Heart left ventricle (tissue), 16 donors: ENCODE measurements at regions not wholly inside any gene's neighbourhood (a gene's known extent, or its start where the extent isn't known, plus 50 kb on each side); places are given as distances from the start of the nearest gene placed in this dataset.
A peak's percentile ranks its signal among the peaks of the same experiment; 100 is the strongest.

Source experiments
- ATAC-seq, 4 donors: fragments of 200-7000 bp; cut with Tn5 transposase; one replicate each; pipeline ENCODE4 v1.9.1; 2020 to 2022; ENCODE audit warnings: moderate library complexity in 4 of 4, mild to moderate bottlenecking in 3 of 4, moderate number of reproducible peaks in 1 of 4
- DNase-seq, 5 donors: peaks; one replicate each; pipeline ENCODE4 v3.0.0-alpha.2; 2020
- H3K27ac ChIP-seq, 12 donors: fragments of 200-600 bp; sonication (generic) in 4 of 12; one replicate each; pipeline versions ENCODE4 v1.5.0 to v1.8.0; 2016 to 2022; ENCODE audit warnings: mild to moderate bottlenecking in 2 of 12
- H3K27me3 ChIP-seq, 9 donors: fragments of 200-600 bp; sonication (generic) in 2 of 9; one replicate each; pipeline versions ENCODE4 v1.5.1 to v1.8.0; 2016 to 2022; ENCODE audit warnings: mild to moderate bottlenecking in 3 of 9
- H3K36me3 ChIP-seq, 9 donors: fragments of 200-600 bp; sonication (generic) in 2 of 9; one replicate each; pipeline versions ENCODE4 v1.5.0 to v1.8.0; 2018 to 2022; ENCODE audit warnings: mild to moderate bottlenecking in 2 of 9
- H3K4me1 ChIP-seq, 12 donors: fragments of 200-600 bp; sonication (generic) in 4 of 12; one replicate each; pipeline versions ENCODE4 v1.5.0 to v1.8.0; 2016 to 2022; ENCODE audit warnings: mild to moderate bottlenecking in 3 of 12
- H3K4me3 ChIP-seq, 12 donors: fragments of 200-600 bp; sonication (generic) in 4 of 12; one replicate each; pipeline versions ENCODE4 v1.5.0 to v1.8.0; 2017 to 2022; ENCODE audit warnings: mild to moderate bottlenecking in 9 of 12, moderate library complexity in 4 of 12
- H3K9me3 ChIP-seq, 12 donors: fragments of 200-600 bp; sonication (generic) in 4 of 12; one replicate each; pipeline versions ENCODE4 v1.5.0 to v1.8.0; 2016 to 2022; ENCODE audit warnings: mild to moderate bottlenecking in 1 of 12
- CTCF ChIP-seq, 12 donors: fragments of 200-600 bp; sonication (generic) in 4 of 12; IDR thresholded peaks; one replicate each; pipeline versions ENCODE4 v1.5.0 to v1.8.0; 2018 to 2022; ENCODE audit warnings: antibody characterized with exemption in 12 of 12, mild to moderate bottlenecking in 5 of 12
- POLR2A ChIP-seq, 2 donors: fragments of 450-650 bp; IDR thresholded peaks; one replicate each; pipeline ENCODE4 v1.6.1; 2017; ENCODE audit warnings: antibody characterized with exemption in 2 of 2, mild to moderate bottlenecking in 2 of 2, moderate library complexity in 2 of 2
- WGBS, 4 donors: extraction: QIAGEN DNeasy Blood & Tissue Kit in 2 of 4; methylation state at CpG; one replicate each; pipeline versions ENCODE4 v1.1.5 to v1.1.7; 2013 to 2018; 5-methylcytosine and 5-hydroxymethylcytosine counted together
- intact Hi-C, 10 donors: fragments of 100-400 bp; cut with DNase I; formaldehyde crosslinking; loops; one replicate each; pipeline versions ENCODE4 v1.11.1 to v1.14.2; 2022
- donor health status: ischemic (EF 13 %, LVEDD 7.1; RV severe dilation, severe dysfunction).
- donor health status: healthy with polysubstance abuse.
- donor health status: DM: no; HTN: yes; CAD: no.
- donor health status: DM: no; HTN: no; CAD: no.
- donor health status: ischemic (EF 25% LVEDD 6.9; RV normal size, moderate dysfunction).
- donor health status: ischemic (EF 25% LVEDD 5.7; RV mildly dilated, moderate dysfunction).
- donor health status: healthy.
- donor health status: DM: yes; HTN: yes; CAD: no.
- donor health status: ischemic (EF 35%, LVEDD 5.7; RV mildly dilated, moderate dysfunction).
- donor health status: nonischemic (EF 11% LVEDD 7.7; RV severe dilation, severe dysfunction).
- donor health status: DM: yes; HTN: yes; CAD: no.
- donor health status: PGD.
- donor health status: ischemic (EF 29% LVEDD 5.4; RV normal size, mild dysfunction).
- donor health status: nonischemic (EF 23%, LVEDD 6.1; RV moderate dilation, normal function).

- 13 to 21% (median 19%) methylated on average over 6 of the region's 6 CpGs for WGBS, 4 donors
- ATAC-seq (peak in 1 of 4 donors; percentile 53), DNase-seq (peak in 4 of 5 donors; percentile 8 to 31 (median 24))
- Histone ChIP-seq H3K9me3 (no peaks in the 10 kb centered on the region), H3K27ac (no peak overlapping the region), H3K4me1 (no peaks in the 10 kb centered on the region), H3K4me3 (no peak overlapping the region), H3K27me3 (peaks cover 0 to 26% (median 0%) of the 10 kb centered on the region in 9 donors), H3K36me3 (no peaks in the 10 kb centered on the region)
- peak; percentile 48 to 71 (median 59) for TF ChIP-seq CTCF (IDR thresholded peaks at IDR 0.05)
- no peak for TF ChIP-seq POLR2A (IDR thresholded peaks at IDR 0.05)
- intact Hi-C loops = loop anchor here in 9 of 10 donors (2.0 to 10.0 kb wide), 8 partner anchors 1046 to 1106 kb away; no protein-coding TSS in a partner anchor
These were observed 126.6 kb downstream of the ASB9 start for GRCh38 chrX:15143050-15143824.

GRCh38 chrX:15142084-15142715 lies 127.7 kb downstream of the ASB9 start:
- ATAC-seq (no peak), DNase-seq (no peak)
- no peaks in the 10 kb centered on the region for H3K4me1 ChIP-seq
- WGBS, 4 donors = 56 to 65% (median 64%) methylated on average over 8 of the region's 8 CpGs
- TF ChIP-seq POLR2A (IDR thresholded peaks at IDR 0.05) (no peak), CTCF (IDR thresholded peaks at IDR 0.05) (no peak)
- H3K27me3 ChIP-seq = peaks cover 0 to 26% (median 0%) of the 10 kb centered on the region in 9 donors
- no peaks in the 10 kb centered on the region for H3K9me3 ChIP-seq
- H3K27ac ChIP-seq = no peak overlapping the region
- H3K4me3 ChIP-seq = no peak overlapping the region
- intact Hi-C loops = loop anchor here in 9 of 10 donors (2.0 to 10.0 kb wide), 8 partner anchors 1045 to 1105 kb away; no protein-coding TSS in a partner anchor
- H3K36me3 ChIP-seq = no peaks in the 10 kb centered on the region

GRCh38 chrX:15136795-15137194 lies 133.1 kb downstream of the ASB9 start:
- Histone ChIP-seq H3K4me3 (no peak overlapping the region), H3K4me1 (no peaks in the 10 kb centered on the region), H3K27me3 (peaks cover 0 to 10% (median 0%) of the 10 kb centered on the region in 9 donors), H3K27ac (no peak overlapping the region), H3K9me3 (no peaks in the 10 kb centered on the region), H3K36me3 (no peaks in the 10 kb centered on the region)
- no peak for ATAC-seq
- intact Hi-C loops = no loop called here
- DNase-seq = no peak
- TF ChIP-seq CTCF (IDR thresholded peaks at IDR 0.05) = no peak
- no peak for TF ChIP-seq POLR2A (IDR thresholded peaks at IDR 0.05)
- WGBS, 4 donors = 30 to 58% (median 47%) methylated on average over 1 of the region's 1 CpG

GRCh38 chrX:15129412-15129811 lies 140.5 kb downstream of the ASB9 start:
- Histone ChIP-seq H3K4me3 (no peak overlapping the region), H3K9me3 (no peaks in the 10 kb centered on the region), H3K27ac (no peak overlapping the region), H3K36me3 (no peaks in the 10 kb centered on the region), H3K4me1 (no peaks in the 10 kb centered on the region), H3K27me3 (peaks cover 0 to 11% (median 0%) of the 10 kb centered on the region in 9 donors)
- intact Hi-C loops = no loop called here
- DNase-seq (no peak), ATAC-seq (no peak)
- TF ChIP-seq POLR2A (IDR thresholded peaks at IDR 0.05) (no peak), CTCF (IDR thresholded peaks at IDR 0.05) (no peak)
